Prostate gland (tissue), 2 donors: ENCODE measurements at regions not wholly inside any gene's neighbourhood (a gene's known extent, or its start where the extent isn't known, plus 50 kb on each side); places are given as distances from the start of the nearest gene placed in this dataset.

Source experiments
- POLR2A ChIP-seq: fragments of 450-650 bp; IDR thresholded peaks from one replicate; pipeline ENCODE4 v1.6.1; 2016; ENCODE audit warnings: antibody characterized with exemption, mild to moderate bottlenecking
- POLR2AphosphoS5 ChIP-seq: sonication (generic); formaldehyde crosslinking; IDR thresholded peaks from one replicate; pipeline ENCODE4 v1.6.1; 2017; ENCODE audit warnings: antibody characterized with exemption
- TF ChIP-seq, protein P1 (sequence below), 4 experiments: fragments of 200-600 bp in 2 of 4; fragments of 450-650 bp in 2 of 4; sonication (generic) in 2 of 4; IDR thresholded peaks; 1 replicate in 3 of 4; 2 replicates in 1 of 4; pipeline ENCODE4 v1.5.1; 2016 to 2019; ENCODE audit warnings: antibody characterized with exemption in 4 of 4, mild to moderate bottlenecking in 2 of 4, moderate library complexity in 2 of 4

DNA sequence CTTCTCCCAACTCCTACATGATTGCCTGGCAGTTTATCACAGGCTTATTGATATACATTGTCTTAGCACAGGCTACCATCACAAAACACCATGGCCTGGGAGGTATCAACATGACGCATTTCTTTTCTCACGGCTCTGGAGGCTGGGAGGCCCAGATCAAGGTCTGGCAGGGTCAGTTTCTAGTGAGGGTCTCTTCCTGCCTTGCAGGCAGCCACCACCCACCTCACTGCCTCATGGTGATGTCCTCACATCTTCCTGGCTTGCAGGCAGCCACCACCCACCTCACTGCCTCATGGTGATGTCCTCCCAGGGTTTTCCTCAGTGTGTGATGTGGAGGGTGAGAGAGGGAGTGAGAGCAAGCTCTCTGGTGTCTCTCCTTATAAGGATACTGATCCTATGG is 599.3 kb upstream of the MKI67 start:
- no peak for TF ChIP-seq POLR2A
- TF ChIP-seq, protein P1, sequence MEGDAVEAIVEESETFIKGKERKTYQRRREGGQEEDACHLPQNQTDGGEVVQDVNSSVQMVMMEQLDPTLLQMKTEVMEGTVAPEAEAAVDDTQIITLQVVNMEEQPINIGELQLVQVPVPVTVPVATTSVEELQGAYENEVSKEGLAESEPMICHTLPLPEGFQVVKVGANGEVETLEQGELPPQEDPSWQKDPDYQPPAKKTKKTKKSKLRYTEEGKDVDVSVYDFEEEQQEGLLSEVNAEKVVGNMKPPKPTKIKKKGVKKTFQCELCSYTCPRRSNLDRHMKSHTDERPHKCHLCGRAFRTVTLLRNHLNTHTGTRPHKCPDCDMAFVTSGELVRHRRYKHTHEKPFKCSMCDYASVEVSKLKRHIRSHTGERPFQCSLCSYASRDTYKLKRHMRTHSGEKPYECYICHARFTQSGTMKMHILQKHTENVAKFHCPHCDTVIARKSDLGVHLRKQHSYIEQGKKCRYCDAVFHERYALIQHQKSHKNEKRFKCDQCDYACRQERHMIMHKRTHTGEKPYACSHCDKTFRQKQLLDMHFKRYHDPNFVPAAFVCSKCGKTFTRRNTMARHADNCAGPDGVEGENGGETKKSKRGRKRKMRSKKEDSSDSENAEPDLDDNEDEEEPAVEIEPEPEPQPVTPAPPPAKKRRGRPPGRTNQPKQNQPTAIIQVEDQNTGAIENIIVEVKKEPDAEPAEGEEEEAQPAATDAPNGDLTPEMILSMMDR (IDR thresholded peaks at IDR 0.05), result no peak
- TF ChIP-seq POLR2AphosphoS5, result no peak
